Dermis microvascular lymphatic vessel endothelial cell (primary cell): ENCODE measurements at regions not wholly inside any gene's neighbourhood (a gene's known extent, or its start where the extent isn't known, plus 50 kb on each side); places are given as distances from the start of the nearest gene placed in this dataset.
"Not testable (repeated sequence)": the region's sequence is repeated elsewhere in the genome, so short reads cannot be mapped to it uniquely, and the experiment has no call there.

Source experiments
- DNase-seq, 2 donors: peaks; one replicate each; pipeline versions ENCODE4 v3.0.0 to v3.0.0-alpha.2; 2010; ENCODE audit warnings: low read depth in 2 of 2

DNA sequence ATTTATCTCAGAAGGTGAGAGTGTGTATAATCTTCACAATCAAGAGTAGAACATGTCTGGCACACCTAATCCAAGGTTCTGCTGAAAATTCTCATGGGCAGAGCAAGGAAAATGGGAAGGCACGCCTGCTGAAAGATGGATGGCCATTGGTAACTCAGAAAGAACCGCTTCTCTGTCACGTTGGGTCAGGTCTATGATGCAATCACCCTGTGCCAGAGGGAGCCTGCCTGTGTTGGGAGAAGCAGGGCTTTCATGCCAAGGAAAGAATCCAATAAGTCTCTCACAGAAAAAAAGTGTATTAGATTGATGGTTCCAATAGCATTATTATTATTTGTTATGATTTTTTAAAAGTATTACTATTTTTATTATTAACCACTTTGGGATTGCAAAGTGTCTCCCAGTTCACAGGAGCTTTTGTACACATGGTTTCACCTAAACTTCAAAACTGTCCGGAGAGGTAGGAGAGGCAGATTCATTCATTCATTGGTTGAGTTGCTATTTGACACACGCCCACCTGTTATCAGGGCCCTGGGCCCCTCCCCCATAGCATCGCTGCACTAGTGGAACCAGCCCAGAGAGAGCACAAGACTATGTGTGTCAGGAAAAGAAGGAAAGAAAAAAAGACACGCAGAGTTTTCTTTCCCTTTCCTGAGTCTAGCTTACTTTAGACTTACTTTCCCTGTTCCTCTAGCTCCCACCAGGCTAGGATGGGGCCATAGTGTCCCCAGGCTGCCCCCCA, 324.6 kb downstream of the BCL2L11 start:
- DNase-seq = not testable (repeated sequence)

- DNase-seq = not testable (repeated sequence)
Measured at GRCh38 chr2:111445941-111446340, 325.2 kb downstream of the BCL2L11 start.

DNA sequence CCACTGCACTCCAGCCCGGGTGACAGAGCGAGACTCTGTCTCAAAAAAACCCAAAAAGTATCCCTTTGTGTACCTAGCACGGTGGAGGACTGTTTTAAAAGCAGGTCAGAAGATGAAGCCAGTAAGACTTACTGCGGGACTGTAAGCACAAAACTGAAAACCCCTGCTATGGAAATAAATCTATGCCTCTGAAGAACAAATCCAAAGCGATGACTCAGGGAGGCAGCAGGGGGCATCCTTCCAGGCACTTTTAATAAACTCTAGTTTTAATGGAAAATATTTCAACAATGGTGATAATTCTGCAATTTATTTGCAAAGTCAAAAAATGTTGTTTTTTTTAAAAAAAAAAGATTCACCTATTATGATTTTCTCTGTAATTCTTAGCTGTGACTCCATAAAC, 326.8 kb downstream of the BCL2L11 start:
- not testable (repeated sequence) for DNase-seq

DNA sequence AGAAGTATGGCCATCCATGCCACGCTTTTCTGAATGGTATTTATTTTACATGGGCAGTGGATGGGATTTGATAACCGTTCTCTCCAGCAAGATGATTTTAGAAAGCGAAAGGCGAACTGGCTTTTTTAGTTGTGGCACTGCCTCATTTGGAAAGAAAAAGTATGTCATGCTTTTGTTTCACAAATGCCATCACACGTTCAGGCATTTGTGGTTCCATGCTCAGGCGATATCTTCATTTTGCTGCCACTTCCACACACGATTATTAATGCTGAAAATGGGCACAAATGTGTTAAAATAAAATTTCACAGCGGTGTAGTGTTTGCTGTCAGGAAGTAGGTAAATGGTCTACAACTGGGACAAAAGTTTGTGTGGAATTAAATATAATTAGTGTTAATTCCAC, 328.1 kb downstream of the BCL2L11 start:
- DNase-seq = not testable (repeated sequence)

- peak; percentile 39 to 46 for DNase-seq
Measured at GRCh38 chr2:111450526-111450925, 329.8 kb downstream of the BCL2L11 start.

DNA sequence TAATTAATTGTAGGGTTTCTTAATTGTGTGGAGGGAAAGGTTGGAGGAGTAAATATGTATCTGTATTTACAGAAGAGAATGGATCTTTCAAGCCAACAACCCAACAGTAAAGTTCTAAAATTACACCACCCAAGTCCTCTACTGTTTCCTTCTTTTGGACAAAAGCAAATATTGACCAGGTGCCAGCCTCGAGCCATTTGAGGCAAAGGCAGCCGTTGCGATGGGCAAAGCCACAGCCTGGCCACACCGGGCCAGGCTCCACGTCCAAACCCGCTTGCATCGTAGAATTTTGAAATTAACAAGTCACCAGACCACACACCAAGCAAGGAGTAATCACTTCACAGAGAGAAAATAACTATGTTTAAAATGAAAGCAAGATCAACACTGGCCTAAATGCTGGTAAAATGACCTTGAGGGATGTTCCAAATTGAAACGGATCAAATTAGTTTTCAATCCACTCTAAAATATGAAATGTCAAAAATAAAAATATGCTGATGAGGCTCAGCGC, 331.0 kb downstream of the BCL2L11 start:
- not testable (repeated sequence) for DNase-seq

DNA sequence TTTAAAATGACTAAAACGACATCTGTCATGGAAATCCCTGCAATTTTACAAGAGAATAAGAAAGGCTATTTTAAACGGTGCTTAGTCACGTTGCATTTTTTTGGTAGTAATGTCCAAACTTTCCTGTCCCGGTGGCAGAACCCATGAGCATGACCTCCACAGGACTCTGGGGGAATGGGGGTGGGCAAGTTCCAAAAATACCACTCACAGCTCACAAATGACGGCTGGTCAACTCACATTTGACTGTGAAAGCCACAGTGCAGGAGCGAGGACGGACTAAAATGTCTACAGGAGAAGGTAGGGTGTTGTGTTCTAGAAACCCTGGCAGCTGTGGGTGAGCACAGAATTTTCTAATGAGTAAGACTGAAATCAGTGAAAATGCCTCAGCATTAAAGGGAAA, 331.5 kb downstream of the BCL2L11 start:
- DNase-seq = not testable (repeated sequence)

DNA sequence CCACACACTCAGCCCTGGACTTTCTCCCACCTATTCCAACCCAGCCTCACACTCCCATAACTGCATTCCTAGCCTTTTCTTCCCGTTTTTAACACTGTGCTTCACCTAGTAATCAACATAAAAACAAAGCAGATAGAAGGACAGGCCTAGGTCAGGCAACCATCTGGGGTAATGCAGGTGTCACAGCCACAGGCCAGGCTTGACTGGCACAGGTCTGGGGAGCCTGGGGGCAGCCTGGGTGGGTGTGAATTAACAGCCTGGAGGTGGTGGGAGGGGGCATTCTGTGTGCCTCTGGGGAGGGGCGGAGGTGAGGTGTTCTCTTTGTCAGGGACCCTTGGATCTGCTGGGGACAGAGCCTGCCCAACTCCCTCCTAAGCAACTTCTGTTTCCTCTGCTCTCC, 332.6 kb downstream of the BCL2L11 start:
- not testable (repeated sequence) for DNase-seq

DNA sequence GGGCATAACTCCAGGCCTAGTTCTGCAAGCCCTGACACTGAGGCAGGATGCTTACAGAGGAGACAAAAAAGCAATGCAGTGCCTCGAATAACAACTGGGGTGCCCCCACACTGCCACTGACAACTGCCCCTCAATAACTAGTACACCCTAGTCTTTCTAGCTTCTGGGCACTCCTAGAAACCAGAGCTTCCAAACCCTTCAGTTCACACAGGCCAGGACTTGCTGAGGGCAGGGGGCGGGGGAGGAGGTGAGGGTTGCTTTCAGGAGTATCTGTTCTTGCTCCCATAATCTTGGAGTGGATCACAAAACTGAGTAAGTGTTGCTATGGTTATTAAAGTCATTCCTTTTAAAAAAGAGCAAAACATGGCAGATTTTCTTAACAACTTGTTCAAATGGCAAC, 333.1 kb downstream of the BCL2L11 start:
- not testable (repeated sequence) for DNase-seq

- peak; percentile 65 to 88 for DNase-seq
Measured at GRCh38 chr2:111454404-111454803, 333.7 kb downstream of the BCL2L11 start.

- DNase-seq = not testable (repeated sequence)
Measured at GRCh38 chr2:111455016-111456015, 334.6 kb downstream of the BCL2L11 start.

DNA sequence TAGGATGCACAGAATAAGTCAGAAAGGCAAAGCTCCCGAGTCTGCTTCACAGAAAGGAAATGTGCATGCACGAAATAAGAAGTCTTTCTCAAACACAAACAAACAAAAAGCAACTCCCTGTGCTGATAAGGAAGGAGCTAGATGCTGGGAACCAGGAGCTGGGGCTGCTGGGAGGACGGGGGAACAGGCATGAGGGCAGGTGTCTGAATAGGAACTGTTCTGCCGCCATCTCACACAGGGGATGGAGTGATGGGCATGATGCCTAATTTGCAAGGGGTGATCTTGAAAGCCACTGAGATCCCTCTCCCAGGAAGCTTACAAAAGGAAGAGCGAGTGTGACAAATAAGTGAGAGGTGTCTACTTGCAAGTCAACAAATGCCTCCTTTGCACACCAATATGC, 336.5 kb downstream of the BCL2L11 start:
- DNase-seq = not testable (repeated sequence)

GRCh38 chr2:111460901-111461300, 340.2 kb downstream of the BCL2L11 start:
- DNase-seq = not testable (repeated sequence)

- DNase-seq = not testable (repeated sequence)
Measured at GRCh38 chr2:111461831-111462230, 341.1 kb downstream of the BCL2L11 start.

DNA sequence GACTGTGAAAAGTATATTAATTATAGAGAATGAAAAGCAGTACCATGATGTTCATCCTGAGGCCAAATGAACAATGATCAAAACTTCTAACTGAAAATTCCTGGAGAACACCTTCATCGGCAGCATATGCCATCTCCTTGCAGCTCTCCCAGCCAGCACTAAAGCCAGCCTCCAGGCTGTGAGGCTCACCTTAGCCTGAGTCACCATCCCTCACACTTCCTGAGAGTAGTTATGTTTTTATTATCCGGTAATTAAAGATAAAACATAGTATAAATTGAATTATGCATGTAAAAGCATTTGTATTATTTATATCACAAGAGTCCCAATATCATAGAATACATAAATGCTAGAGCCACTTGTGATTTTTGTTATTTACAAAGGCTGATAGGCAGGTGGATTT, 341.9 kb downstream of the BCL2L11 start:
- DNase-seq = not testable (repeated sequence)

DNA sequence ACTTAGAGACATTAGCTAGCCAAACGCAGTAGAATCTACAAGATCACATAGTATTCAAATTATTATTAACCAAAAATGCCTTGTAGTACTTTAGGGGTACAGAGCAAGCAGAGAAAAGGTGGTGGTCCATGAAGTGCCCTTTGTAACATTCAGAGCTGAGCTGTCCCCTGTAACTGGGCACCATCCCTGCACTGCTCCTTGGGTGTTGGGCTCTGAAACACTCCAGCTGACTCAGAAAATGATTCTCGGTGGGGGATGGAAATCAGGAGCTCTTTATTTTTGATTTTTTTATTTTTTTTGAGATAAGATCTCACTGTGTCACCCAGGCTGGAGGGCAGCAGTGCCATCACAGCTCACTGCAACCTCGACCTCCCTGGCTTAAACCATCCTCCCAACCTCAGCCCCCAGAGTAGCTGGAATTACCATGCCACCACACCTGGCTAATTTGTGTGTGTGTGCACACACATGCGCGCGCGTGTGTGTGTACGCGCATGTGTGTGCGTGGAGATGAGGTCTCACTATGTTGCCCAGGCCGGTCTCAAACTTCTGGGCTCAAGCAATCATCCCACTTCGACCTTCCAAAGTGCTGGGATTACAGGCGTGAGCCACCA, 342.6 kb downstream of the BCL2L11 start:
- peak in 1 of 2 donors; percentile 10 for DNase-seq

- not testable (repeated sequence) for DNase-seq
Measured at GRCh38 chr2:111463956-111464355, 343.2 kb downstream of the BCL2L11 start.

- not testable (repeated sequence) for DNase-seq
Measured at GRCh38 chr2:111464367-111464766, 343.7 kb downstream of the BCL2L11 start.

DNA sequence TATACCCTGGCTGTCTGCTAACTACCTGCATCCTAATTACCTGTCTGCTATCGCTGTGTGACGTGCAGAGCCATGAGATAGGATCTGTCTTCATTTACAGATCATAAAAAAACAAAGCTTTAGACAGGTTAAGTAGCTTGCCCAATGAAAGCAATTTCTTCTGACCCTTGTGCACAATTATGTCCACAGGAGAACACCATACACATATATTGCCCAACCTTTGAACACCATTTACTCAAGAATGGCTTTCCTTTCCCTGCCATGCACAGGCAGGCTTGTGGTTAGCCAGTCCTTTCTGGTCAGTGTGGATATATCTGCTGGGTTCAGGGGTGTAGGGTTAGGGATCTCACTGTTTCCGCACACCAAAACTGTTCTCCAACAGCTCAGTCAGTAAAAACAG, 344.8 kb downstream of the BCL2L11 start:
- DNase-seq = not testable (repeated sequence)

GRCh38 chr2:111466744-111467143, 346.0 kb downstream of the BCL2L11 start:
- DNase-seq = not testable (repeated sequence)

DNA sequence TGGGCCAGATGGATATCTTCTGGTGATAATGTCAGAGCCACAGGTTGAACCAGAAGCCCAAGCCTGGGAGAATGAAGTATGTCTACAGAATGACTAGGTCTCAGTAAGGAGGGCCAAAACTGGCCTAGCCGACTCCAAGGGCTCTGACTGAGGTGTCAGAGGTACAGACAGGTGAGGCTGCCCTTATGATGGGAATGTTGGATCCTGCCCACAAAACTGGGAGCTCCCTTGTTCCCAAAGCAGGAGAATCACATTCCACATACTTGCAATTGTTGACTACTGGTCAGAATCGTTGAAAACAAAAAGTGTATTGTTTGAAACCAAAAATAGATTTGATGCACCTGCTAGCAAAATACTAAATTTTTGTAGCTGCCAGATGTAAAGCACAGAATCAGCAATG, 350.2 kb downstream of the BCL2L11 start:
- not testable (repeated sequence) for DNase-seq
